ENCODE measurements at regions not wholly inside any gene's neighbourhood (a gene's known extent, or its start where the extent isn't known, plus 50 kb on each side); places are given as distances from the start of the nearest gene placed in this dataset.

- no peak for DNase-seq (ENCODE audit: low spot score)
Measured at GRCh38 chr1:29505532-29506220, 269.4 kb downstream of the PTPRU start.

DNA sequence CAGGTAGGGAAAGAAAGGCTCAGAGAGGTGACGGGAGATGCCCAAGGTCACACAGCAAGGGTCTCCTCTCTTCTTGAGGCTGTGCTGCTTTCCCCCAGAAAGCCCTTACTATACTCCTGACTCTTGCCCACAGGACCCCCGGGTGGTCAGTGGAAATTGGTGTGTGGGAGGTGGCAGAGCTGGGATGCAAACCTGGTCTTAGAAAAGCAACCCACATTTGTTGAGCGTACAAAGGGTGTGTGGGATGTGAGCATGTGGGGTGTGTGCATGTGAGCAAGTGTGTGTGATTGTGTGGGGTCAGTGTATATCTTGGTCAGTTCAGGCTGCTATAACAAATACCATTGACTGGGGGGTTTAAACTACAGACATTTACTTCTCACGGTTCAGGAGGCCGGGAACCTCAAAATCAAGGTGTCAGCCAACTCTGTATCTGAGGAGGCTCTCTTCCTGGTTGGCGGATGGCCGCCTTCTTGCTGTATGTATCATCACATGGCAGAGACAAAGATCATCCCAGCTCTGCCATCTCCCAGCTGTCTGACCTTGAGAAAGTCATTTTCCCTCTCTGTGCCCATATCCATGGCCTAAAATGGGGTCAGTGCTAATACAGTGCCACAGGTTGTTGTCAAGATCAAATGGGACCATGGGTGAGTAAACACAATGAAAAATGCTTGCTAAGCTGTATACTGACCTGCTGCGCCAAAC, 268.5 kb downstream of the PTPRU start:
- no peak for DNase-seq (ENCODE audit: low spot score)

GRCh38 chr1:29504196-29504595, 267.9 kb downstream of the PTPRU start:
- no peak for DNase-seq (ENCODE audit: low spot score)

DNA sequence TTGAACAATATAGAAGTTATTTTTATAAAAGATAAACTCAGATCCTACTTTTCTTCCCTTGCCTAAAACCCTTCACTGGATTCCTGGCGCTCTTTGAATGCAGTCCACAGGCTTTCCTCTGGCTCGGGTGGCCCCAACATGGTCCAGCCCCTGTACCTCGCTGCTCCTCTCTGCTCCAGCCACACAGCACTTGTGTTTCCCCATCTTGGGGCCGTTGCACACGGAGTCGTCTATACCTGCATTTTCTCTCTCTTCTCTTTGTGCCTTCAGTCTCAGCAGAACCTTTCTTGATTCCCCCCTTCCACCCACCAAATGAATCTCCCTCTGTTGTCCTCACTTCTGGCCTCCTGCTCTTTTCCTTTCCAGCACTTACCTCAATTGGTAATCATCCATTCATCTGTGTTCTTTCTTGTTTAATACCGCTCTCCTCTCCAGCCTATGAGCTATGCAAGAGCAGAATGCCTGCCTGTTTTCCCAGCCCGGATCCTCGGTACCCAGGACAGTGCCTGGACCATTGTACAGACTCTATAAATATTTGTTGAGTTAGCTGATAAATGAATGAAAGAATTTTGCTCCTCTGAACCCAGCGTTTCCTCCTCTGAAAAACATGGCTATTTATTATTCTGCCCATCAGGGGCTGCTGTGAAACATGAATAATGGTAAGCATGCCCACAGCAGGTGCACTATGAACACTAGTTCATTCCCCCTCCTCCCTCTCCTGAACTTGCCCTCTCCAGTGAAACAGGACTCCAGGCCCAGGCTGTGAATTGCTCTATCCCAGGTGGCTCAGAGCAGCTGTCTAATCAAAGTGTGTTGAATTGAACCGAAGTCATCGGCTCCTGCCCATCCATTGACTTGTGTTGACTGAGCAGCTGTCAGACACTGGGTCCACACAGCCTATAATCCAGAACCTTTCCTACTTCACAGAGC, 266.9 kb downstream of the PTPRU start:
- DNase-seq (ENCODE audit: low spot score): no peak

DNA sequence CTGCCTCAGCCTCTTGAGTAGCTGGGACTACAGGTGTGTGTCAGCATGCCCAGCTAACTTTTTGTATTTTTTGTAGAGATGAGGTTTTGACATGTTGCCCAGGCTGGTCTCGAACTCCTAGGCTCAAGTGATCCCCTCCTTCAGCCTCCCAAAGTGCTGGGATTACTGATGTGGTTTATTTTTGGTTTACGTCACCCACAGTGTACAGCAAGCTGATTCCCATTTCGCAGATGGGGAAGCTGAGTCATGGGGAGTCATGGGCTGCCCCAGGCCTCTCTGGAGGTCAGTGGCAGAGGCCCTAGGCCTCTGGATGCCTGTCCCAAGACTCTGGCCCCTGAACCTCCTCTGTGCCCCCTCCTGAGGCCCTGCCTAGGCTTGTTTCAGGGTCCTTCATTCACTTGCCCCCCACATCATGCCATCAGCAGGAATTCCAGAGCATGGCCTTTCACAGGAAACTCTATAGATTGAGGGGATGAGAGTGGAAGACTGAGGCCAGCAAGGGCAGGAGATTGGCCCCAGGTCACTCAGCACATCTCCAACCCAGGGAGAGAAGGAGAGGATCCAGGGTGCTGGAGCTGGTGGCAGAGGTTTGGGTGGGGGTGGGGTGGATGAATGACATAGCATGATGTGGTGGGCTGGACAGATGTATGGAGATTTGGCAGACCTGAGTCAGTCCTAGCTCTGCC, 266.0 kb downstream of the PTPRU start:
- DNase-seq (ENCODE audit: low spot score): no peak

- DNase-seq (ENCODE audit: low spot score): no peak
Measured at GRCh38 chr1:29501227-29501976, 265.1 kb downstream of the PTPRU start.

- DNase-seq (ENCODE audit: low spot score): no peak
Measured at GRCh38 chr1:29500651-29501050, 264.3 kb downstream of the PTPRU start.

DNA sequence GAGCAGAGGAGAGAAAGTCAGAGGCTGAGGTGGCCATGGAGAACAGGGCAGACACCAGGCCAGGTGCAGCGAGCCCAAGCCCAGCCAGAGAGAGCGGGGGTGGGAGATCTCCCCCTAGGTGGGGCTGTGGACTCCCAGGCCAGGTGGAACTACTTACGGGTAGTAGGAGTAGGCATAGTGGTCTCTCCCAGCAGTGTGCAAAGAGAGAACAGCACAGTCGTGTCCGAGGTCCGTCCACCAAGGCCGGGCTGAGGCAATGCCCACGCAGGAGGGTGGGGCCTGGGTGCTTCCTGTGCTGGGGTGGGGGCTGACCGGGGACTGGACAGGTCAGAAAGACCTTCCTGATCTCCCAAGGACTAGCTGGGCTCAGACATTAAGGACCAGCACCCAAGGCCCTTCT, 263.7 kb downstream of the PTPRU start:
- no peak for DNase-seq (ENCODE audit: low spot score)

DNA sequence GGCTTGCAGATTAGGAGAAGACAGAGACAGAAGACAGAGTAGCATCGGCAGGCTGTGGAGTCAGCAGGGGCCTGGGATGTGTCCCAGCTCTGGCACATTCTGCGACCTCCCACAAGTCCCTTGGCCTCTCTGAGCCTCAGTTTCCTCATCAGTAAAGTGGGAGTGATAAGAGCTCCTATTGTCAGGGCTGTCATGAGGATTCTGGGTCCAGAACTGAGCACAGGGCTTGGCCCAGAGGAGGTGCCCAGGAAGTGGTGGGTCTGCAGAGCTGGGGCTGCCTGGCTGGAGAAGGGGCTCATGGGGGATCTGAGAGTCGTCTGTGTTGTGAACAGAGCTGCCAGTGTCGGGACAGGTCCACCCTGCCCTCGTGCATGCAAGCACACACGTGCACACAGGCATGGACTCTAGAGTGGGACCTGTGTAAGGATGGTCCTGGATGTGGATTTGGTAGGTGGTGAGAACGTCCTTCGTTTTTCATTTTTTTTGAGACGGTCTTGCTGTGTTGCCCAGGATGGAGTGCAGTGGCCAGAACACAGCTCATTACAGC, 262.9 kb downstream of the PTPRU start:
- no peak for DNase-seq (ENCODE audit: low spot score)

DNA sequence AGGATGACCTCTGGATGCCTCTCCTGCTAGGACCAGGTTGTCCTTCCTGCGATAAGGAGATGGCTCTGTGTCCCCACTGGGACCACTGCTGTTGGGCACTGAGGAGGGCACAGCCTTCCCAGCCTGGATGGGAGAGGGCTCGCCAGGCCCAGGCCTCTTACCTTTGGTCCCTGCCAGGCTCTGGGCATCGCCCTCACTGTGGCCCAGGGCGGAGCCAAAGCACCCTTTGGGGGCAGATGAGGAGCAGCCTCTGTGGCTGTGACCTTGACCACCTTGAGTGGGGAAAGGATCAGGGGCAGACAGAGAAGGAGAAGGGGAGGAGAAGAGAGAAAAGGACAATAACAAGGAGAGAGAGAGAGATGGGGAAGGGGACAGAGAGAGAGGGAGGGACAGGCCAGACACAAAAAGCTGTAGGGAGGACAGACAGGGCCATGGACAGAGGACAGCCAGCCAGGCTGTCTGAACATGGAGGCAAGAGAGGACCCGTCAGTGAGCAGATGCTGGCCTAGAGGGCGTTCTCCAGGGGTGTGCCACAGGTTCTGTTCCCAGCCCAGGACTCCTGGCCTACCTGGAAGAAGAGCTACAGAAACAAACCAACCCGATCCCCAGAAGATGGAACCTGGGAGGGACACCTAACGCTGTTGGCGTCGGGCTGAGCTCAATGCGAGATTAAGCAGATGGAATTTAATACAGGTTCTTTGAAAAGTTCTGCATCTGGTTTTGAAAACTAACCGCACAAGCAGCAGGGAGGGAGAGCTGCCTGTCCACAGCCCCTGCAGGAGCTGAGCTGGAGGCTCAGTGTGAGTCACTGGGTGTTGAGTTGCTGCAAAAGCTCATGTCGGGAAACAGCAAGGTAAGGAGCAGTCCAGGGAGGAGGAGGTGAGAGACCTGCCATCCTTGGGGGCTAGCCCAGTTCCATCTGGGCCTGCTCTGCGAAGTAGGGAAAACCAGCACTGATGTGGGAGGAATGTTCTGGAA, 262.1 kb downstream of the PTPRU start:
- DNase-seq (ENCODE audit: low spot score): no peak

DNA sequence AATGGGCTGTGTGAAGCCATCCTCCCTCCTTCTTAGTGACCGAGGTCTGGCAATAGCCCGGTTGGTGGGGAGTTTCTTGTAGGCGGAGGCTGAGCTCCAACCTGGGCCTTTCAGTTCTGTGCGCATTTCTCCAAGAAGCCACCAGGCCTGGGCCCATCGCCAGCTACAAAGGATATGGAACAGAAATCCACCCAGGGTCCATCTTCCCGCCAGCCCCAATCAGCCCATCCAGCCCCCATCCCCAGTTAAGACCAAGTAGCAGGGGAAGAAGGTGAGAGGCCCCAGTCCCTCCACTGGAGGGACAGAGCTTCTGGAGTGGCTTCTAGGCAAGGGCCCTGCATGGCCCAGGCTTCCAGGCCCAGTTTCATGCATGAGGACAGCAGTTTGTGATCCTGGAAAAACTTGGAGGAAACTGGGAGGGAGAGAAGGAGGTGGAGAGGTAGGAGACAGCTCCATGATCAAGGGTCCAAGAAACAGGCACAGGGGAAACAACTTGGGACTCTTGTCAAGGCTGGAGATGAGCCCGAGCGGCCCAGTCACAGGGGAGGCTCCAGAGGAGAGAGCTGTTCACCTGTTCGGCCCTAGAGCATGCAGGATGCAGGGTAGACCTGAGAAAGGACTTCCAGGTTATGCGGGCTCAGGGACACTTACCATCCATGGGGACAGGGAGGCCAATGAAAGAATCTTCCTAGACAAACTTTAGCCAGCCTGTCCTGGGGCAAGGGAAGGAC, 261.2 kb downstream of the PTPRU start:
- DNase-seq (ENCODE audit: low spot score): no peak

DNA sequence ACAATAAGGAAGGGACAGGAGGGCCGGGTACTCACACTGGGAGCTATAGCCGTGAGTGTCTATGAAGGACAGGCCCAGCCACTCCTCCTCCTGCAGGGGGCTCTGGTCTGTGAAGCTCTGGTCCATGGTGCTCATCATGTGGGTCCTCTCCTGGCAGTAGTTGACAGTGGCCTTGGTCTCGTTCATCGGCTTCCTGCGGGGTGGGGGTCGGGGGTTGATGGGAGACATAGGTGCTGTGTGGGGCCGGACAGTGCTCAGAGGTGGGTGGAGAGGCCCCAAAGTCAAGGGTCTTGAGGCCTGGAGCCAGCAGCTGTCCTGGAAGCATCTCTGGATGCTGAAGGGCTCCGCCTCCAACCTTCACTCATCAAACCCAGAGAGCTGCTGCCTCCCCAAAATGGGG, 260.4 kb downstream of the PTPRU start:
- no peak for DNase-seq (ENCODE audit: low spot score)

DNA sequence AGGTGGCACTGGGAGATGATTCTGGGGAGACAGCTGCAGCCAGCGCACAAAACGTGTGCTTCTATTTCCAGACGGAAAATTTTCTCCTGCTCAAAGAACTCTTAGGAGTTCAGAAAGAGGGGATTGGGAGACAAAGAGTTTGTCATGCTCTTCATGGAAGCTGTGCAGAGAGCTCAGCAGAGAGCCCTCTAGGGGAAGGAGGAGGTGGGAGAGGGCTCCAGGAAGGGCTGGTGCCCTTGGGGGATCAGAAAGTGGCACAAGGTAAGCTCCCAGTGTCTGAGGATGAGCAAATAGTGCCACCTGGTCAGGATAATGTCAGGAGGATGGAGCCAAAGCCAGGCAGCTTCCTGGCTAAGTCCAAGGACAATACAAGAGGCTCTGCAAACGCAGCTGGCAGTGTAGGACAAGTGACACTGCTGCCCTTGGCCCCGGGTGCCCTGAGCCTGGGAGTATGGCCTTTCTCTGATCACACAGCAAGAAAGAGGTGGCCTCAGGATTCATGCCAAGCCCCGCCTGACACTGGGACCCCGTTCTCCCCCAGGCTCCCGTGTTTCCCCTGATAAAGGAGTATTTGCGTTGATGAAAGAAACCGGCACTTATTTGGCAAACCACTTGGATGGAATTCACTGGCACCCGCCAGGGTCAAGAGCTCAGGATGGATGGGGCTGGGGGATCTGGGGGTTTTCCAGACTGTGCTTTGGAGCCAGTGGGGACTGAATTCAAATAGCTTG, 254.0 kb downstream of the PTPRU start:
- DNase-seq (ENCODE audit: low spot score): no peak

DNA sequence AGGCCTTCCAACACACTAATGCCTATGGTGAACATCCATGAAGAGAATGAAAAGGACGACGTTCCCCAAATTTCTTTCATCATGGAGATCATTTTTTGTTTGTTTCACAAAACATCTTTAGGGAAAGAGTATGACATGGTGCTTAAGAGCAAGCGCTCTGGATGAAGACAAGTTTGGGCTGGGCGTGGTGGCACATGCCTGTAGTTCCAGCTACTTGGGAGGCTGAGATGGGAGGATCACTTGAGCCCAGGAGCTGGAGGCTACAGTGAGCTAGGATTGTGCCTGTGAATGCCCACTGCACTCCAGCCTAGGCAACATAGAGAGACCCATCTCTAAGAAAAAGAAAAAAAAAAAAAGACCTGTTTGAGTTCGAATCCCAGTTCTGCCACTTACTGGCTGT, 253.1 kb downstream of the PTPRU start:
- DNase-seq (ENCODE audit: low spot score): no peak

GRCh38 chr1:29488794-29489311, 252.5 kb downstream of the PTPRU start:
- DNase-seq (ENCODE audit: low spot score): no peak

DNA sequence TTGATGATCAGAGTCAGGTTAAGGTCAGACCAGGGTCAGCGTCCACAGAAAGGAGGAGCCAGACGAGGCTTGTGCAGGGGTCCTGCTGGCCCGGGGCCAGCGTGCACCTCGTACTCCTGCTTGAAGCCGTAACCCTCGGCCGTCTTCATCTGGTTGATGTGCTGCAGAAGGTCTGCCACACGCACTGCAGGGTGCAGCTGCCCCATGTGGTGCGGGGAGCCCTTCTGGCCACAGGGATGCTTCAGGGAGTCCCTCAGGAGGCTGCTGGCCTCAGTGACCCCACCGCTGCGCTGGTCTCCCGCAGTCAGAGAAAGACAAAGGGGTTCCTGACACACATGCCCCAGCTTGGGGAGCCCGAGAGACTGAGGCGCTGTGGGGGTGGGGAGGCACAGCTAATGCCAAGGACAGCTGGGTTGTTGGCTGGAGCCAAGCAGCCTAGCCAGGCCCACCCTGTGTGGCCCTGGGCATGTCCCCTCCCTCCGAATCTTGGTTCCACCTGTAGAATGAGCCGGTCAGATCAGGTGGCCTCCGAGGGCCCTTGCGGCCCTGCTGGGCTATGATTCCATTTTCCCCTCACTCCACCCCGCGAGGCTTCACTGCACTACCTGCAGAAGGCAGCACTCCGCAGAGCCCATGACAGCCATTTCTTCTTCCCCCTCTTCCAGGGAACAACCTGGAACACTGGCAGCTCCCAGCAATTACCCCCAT, 251.9 kb downstream of the PTPRU start:
- no peak for DNase-seq (ENCODE audit: low spot score)

GRCh38 chr1:29487291-29487690, 251.0 kb downstream of the PTPRU start:
- no peak for DNase-seq (ENCODE audit: low spot score)

Data from COLO829 (cell line).